OCI-LY3 (cell line): ENCODE measurements at regions not wholly inside any gene's neighbourhood (a gene's known extent, or its start where the extent isn't known, plus 50 kb on each side); places are given as distances from the start of the nearest gene placed in this dataset.

Experiments
- CTCF ChIP-seq: fragments of 200-600, 300-600 bp; sonication (generic); IDR thresholded peaks from 2 replicates; pipeline ENCODE4 v1.5.1; 2014; ENCODE audit warnings: antibody characterized with exemption, low read length, low read depth
- EZH2phosphoT487 ChIP-seq: fragments of 200-600 bp; shearing (Covaris generic); IDR thresholded peaks from 2 replicates; pipeline ENCODE4 v1.6.1; 2018; ENCODE audit warnings: antibody characterized with exemption, mixed run types, low read depth

DNA sequence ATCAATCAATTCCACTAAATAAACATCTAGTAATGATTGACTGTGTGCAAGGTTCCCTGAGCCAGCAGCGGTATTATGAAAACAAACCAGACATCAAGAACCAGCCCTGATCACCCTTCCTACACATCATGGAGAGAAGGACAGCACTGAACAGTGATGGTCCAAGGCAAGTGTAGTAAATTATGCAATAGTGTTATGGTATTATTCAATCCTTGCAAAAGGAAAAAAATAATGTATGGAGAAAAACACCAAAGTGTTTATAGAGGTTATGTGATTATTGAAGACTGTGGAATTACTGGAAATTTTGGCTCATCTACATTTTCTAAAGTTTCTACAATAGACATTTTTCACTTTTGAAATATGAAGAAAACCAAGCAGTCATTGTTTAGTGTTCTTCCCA lies 105.3 kb downstream of the RCN1 start:
- TF ChIP-seq CTCF (no peak), EZH2phosphoT487 (no peak)
